GM19023 (cell line): ENCODE measurements at regions not wholly inside any gene's neighbourhood (a gene's known extent, or its start where the extent isn't known, plus 50 kb on each side); places are given as distances from the start of the nearest gene placed in this dataset.

Experiments used
- ATAC-seq: cut with Tn5 transposase; IDR thresholded peaks from one replicate; pipeline ENCODE4 v1.9.1; 2021; ENCODE audit warnings: mild to moderate bottlenecking, moderate library complexity; ENCODE audit not compliant: unreplicated experiment

DNA sequence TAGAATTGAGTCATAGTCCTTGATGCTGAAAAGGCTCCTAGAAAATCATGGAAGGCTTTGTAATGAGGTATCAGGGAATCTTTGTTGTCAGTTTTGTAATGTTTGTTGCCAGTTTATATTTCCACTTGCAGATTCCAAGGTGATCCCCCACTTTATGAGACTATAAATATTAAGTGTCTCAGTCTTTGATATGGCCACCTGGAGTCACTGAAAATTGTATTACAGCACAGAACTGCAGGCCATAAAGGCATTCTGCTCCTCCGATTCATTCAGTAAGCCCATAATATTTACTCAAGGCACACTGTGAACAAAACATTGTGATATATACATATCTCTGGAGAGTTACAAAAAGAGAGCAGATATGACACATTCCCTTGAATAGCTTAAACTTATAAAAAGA, 457.8 kb upstream of the ZNF385D start:
- no peak for ATAC-seq

DNA sequence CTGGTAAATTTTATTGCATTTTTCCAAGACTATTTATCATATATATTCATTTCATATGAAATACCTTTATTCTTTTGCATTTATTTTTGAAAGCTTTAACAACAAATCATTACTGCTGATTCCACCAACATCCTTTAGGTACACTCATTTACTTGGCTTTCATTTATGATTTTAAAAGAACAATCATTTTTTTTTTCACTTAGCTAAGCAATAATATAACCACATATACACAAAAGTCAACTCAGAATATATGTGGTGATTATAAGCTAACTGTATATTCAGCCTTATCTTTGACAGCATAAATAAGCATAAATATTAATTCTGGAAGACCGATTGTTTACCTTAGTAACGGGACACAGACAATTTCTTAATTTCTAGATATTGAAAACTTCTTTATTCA, 458.6 kb upstream of the ZNF385D start:
- no peak for ATAC-seq

DNA sequence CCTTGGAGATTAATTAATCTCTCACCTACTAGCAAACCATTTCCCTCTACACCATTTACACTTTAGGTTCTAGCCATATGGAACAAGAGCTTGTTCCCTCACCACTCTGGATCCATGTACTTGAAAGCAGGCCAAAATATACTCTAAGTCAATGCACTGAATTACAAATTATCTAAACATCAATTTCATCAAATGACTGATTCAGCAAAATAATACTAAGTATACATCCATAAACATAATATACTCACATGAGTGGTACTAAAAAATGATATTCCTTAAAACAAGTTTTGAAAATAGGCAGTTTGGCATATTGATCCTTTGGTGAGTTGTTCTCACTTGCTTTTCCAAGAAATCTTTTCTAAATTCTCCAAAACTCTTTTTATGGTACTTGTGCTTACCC, 459.7 kb upstream of the ZNF385D start:
- no peak for ATAC-seq

DNA sequence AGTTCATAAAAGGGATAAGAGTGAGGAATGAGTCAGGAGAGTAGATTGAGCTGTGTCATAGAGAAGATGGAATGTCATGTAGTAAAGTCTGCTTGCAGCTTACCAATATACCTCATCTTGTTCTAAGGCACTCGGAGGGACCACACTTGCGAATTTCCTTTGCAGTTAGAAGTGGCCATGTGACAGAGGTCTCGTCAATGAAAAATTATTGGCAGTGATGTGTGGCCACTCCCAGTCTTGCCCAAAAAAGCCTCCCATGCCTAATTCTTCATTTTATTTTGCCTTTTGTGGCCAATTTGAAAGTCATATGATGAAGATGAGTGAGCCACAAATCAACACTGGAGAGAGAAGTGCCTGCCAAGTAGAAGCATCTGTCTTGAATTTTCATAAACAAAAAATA, 465.6 kb upstream of the ZNF385D start:
- no peak for ATAC-seq

DNA sequence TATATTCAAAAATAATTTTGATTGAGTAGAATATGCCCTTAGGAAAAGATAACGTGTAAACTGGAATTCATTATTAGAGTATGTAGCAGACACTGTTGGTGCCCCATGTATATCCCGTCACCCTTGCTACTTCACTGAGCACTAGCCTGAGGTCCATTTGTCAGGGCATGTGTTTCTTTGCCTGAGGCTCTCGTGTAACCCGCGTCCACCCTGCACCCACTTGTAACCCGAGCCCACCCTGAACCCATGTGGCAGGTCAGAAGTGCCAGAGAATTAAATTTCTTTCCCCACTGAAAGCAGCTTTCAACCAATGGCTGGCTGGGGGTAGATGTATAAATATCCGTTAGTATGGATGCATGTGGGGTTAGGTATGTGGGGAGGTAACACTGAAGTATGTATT, 474.2 kb upstream of the ZNF385D start:
- ATAC-seq = no peak

DNA sequence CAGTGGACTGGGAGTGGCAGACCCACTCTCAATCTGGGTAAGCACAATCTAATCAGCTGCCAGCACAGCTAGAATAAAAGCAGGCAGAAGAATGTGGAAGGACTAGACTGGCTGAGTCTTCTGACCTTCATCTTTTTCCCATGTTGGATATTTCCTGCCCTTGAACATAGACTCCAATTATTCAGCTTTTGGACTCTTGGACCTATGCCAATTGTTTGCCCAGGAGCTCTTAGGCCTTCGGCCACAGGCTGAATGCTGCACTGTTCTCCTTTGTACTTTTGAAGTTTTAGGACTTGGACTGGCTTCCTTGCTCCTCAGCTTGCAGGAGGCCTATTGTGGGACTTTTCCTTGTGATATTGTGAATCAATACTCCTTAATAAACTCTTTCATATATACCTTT, 477.7 kb upstream of the ZNF385D start:
- ATAC-seq = no peak

DNA sequence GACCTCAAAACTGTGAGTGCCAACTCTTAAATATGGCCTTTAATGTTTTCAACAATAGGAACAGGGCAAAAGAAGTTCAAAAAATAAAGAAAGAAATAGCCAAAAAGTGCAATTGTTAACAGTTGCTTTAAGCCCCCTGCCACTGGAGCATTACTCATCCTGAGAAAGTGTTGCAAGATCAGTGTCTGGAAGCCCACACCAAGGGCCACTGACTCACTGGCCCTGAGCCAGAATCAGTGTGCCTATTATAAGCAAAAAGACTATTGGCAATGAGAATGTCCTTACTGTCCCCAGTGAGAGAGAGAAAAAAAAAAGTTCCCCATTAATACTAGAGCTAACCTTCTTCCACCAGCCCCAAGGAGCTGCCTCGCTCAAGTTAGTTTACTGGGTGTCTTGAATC, 480.1 kb upstream of the ZNF385D start:
- no peak for ATAC-seq

DNA sequence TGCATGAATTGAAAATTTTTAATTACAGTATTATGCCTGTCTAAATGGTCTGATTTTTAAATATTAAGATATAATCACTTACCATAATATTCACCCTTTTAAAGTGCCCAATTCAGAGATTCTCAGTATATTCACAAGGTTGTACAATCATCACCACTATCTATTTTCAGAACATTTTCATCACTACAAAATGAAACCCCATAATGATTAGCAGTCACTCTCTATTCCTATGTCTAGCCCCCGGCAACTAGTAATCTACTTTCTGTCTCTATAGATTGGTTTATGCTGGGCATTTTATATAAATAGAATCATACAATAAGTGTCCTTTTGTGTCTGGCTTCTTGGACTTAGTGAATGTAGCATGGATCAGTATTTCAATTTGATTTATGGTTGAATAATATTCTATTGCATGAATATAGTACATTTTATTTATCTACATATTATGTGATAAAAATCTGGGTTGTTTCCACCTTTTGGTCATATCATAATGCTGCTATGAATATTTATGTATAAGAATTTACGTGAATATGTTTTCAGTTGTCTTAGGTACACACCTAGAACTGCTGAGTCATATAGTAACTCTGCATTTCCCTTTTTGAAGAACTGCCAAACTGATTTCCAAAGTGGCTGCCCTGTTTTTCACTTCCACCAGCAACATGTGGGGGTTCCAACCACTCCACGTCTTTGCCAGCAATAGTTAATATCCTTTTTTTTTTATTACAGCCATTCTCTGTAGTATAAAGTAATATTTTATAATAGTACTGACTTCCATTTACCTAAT, 485.7 kb upstream of the ZNF385D start:
- ATAC-seq = no peak

DNA sequence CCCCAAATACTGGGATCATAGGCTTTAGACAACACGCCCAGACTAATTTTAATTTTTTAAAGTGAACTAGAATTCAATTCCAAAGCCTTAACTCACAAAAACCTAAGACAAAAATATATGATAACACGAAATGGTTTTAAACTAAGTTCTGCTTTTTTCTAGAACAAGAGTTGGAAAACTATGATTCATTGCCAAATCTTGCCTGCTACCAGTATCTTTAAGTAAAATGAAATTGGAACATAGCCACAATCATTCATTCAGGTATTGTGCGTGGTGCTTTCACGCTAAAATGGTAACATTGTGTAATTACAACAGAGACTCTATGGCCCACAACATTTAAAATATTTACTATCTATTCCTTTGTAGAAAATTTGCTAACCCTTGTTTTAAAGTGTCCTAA, 488.0 kb upstream of the ZNF385D start:
- no peak for ATAC-seq

DNA sequence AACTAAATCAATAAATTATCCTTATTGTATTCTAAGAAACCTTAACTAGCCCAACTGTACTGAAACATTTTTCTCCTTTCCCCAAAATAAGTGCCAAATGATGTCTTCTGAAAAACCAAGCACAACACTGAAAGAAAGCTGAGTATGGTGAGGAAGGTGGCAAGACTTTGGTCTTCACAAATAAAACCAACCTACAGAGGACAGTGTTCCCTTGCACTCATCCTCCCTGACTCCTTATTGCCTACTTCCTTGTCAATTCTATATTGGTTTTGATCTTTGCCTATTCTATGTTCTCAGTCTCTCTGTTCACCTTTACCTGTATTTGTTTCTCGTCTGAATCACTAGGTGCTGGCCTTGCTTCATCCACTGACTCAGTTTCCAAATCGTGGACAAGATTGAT, 490.1 kb upstream of the ZNF385D start:
- ATAC-seq = no peak

DNA sequence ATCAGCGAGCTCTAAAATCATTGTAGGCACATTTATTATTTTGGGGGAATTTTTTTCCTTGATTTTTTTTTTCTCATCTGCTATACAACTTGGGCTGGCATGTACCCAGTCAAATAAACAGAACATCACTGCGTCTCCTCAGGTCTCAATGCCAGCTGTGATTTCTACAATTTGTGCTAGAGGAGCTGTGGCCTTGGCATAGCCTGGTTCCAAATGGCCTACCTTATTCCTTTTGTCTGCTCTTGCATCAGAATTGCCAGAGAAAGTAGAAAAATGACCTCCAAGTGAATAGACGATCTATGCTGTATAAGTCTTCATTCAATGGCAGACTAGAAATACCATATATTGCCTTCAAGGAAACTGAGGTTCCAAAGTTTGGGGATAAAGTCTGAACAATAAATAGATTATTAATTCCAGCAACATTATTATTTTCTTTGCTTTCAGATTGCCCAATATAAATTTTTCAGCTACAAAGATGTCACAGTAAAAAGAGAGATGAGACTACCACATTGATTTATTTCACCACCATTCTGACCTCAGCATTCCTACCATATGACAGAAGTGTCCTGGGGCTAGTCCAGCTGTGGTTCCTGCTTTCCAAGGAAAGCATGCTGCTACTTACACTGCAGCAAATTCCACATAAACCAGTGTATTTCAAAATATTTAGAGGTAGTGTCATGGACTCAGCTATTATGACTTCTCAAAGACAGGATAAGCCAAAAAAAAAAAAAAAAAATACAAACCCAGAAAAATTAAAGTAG, 493.9 kb upstream of the ZNF385D start:
- no peak for ATAC-seq

DNA sequence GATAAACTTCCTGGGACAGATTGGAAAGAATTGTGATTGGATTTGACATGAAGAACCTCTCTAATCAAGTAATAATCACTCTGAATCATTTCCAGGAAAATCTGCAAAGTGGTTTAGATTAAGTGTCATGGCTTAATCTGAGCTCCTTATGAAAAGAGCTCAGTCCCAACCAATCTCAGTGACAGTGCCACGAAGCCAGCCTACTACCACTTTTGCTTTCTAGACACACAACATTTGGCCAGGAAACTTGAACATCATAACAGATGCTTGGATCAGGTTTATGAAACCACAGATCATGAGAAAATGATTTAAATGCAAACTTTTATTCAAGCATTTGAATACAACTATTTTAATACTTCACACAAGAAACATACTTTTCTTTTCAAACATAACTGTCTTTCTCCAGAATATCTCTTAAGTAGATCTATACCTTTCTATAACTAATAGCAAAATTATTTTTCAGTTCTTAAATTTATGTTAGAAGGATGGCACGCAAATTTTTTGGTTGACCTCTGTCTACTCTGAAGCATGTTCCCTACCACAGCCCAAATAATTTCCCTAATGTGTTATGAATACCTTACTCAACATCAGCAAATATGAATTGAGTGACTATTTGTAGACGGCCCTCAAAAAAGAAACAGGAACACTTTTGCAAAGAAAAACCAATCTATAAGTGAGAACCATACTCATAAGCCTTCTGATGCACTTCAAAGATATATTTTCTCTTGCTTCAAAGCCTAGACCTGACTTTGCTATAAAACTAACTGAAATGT, 495.0 kb upstream of the ZNF385D start:
- ATAC-seq = no peak

DNA sequence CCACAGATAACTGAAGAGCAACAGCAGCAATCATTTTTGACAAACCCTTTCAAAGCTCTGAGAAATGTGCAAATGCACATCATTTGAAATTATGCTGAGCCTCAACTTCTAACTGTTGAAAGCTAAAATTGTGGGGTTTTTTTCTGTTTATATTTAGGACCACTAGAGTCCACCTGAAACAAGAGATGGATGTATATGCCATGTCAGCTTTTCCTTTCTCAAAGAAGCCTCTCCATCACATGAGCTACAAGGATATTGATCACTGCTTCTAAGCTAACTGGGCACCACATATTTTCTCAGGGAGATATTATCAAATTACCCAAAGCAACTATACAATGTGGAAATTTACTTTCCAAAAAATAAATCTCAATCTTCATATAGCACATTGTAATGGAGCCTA, 498.6 kb upstream of the ZNF385D start:
- ATAC-seq = no peak

DNA sequence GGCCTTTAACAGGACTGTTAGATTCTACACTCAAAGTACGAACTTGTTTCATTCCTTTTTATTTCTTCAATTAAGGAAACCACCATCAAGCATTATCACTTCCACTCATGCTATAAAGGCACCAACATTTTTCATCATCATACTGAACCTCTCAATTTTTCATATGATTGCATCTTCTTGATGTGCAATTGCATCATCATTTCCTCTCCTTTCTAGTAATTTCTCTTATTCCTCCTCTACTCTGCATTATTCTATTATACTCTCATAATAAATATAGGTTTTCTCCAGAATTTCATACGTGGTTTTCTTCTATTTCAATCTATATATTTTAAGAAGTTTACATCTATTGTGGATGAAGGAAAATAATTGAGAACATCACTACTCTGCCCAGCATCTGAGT, 506.2 kb upstream of the ZNF385D start:
- no peak for ATAC-seq

DNA sequence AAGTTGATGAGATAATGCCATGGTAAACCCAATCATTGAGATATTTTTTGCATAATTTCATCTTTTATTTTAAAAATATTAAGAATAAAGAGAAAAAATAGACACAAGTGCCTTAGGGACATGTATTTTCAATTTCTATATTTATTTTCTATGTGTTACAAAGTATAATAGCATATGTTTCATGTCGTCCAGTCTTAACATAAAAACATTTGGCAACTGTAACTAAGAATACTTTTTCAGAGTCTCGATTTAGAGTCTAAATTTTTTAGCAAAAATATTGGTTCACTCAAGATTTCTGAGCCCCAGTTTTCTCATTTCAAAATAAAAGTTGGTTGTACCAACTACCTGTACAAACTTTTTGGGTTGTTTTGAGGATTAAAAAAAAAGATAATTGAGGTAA, 511.4 kb upstream of the ZNF385D start:
- no peak for ATAC-seq

DNA sequence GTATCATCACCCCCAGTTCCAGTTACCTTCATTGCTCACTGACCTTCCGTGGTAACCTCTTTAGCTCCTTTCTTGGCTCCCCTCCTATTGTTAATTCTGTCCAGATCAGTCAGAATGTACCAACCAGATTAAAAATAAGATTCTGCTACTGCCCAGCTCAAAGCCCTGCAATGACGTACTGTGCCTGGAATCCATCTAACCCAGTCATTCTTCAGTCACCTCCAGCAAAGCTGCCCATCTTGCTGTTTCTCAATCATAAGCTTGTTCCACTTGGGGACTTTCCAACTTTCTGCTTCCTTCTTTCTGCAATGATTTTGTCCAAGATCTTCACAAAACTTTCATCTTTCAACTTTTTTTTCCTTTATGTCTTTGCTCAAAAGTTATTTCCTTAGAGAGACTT, 512.0 kb upstream of the ZNF385D start:
- no peak for ATAC-seq

DNA sequence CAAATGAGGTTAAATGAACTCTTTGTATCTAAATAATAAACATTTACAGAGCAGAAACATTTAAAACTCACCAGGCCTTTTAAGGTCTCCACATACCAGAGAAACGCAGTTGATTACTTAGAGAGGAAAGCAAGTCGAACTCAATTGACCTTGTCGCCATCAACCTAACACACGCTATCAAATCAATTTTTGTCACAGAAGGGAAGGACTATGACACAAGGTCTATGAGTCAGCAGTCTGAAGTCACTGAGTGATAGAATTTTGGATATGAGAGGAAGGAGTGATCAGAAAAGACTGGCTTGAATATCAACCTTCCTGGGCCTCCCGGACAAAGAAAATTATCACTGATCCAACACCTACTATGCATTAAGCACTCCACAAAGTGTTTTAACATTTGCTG, 514.4 kb upstream of the ZNF385D start:
- ATAC-seq = no peak

DNA sequence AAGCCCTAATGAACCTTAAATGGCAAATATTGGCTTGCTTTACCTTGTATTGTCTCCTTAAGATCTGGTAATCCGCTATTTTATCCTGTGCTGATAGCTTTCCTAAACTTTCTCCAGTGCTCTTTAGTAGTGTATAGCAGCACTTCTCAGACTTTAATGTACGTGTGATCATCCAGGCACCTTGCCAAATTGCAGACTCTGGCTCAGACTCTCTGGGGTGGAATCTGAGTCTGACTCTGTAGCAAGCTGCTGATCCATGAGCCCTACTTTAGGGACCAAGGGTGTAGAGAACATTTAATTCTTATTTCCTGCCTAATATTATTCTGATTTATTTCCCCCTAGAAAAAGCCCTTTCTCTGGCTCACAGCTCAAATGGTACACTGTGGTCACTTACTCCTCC, 518.8 kb upstream of the ZNF385D start:
- no peak for ATAC-seq

DNA sequence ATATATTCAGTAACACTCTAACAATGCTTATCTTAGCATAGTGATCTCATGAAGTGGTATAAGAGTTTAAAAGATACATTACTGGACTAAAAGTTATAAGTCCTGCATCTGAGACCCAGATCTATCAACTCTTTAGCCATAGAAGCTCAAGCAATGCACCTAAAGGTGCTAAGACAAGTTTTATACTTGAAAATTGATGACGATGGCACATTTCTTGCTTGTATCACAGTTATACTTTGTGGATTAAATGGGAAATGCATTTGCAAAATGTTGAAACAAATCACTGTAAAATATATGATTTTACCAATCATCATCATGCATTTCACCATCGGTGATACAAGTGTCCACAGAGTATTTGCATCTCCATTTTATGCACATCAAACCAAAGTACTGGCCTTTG, 525.3 kb upstream of the ZNF385D start:
- ATAC-seq = no peak

DNA sequence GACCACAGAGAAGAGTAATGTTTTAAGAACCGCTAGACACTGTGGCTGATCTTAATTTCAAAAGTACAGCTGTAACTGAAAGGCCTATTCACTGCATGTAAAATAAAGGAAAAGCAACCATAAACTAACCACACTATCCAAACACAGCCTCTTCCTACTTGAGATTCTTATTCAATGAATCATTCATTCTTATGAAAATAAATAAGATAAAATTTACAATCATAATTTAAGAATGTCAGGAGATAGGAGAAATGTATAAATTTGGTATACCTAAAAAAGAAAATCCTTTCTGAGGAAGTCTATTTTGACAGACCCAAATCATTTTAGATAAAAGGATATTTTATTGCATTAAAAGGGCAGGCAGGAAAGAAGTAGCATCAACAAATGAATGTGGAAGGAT, 533.5 kb upstream of the ZNF385D start:
- ATAC-seq = no peak

DNA sequence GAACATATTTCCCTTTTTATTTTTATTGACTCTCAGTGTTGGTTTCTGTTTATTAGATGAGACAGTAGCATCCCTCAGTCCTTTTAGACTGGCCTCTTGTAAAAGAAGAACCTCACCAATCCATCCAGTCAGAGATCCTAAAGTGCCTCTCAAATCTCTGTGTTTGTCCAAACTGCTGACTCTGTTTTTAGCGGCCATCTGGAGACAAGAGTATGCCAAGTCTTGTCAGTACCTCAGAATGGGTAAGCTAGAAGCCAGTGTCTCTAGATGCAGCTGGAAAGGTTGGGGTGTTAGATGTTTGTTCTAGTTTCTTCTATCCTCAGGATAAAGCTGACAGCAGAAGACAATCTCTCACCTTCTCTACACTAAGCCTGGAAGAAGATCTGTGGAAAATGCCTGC, 537.7 kb upstream of the ZNF385D start:
- no peak for ATAC-seq

DNA sequence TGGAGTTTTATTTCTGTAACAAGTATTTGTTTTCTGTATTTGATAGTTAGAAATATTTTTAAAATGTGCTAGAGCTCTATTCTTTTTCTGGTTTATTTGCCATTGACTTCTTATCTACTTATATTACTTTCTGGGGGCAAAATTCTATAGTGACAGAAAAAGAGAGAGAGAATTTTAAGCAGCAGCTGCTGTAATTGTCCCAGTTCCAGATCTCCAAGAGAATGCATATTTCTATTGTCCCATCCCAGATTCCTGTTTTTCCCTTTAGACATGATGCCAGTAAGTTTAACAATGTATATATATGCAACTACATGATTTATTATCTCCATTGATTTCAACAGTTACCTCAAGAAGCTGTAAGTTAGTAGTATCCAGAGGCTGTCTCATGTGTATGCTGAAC, 541.7 kb upstream of the ZNF385D start:
- no peak for ATAC-seq
